AG04450 (cell line): ENCODE measurements at regions not wholly inside any gene's neighbourhood (a gene's known extent, or its start where the extent isn't known, plus 50 kb on each side); places are given as distances from the start of the nearest gene placed in this dataset.
"Not testable (repeated sequence)": the region's sequence is repeated elsewhere in the genome, so short reads cannot be mapped to it uniquely, and the experiment has no call there.

Experiments used
- CTCF ChIA-PET: fragments of 300-600, 350-600 bp; formaldehyde crosslinking; extraction: SDS; loops from one replicate; lab custom pipeline; 2022; ENCODE audit warnings: antibody characterized with exemption, inconsistent platforms; lab: Charles Lee
- POLR2A ChIA-PET: fragments of 350-600 bp; formaldehyde crosslinking; extraction: SDS; loops from one replicate; lab custom pipeline; 2021; ENCODE audit warnings: antibody characterized with exemption, inconsistent platforms; lab: Yijun Ruan, JAX
- DNase-seq: peaks from one replicate; pipeline ENCODE4 v3.0.0-alpha.2; 2011; ENCODE audit warnings: low read depth, low spot score
- H3K27ac ChIP-seq: one replicate; pipeline ENCODE4 v1.5.1; 2012; ENCODE audit warnings: low read depth, low read length, control low read depth
- H3K27me3 ChIP-seq: one replicate; pipeline ENCODE4 v1.6.0; 2012; ENCODE audit warnings: low read length; ENCODE audit not compliant: control insufficient read depth, insufficient read depth
- H3K4me3 ChIP-seq: 2 replicates; pipeline ENCODE4 v1.5.1; 2011; ENCODE audit warnings: mild to moderate bottlenecking, low read depth, low read length, control low read depth
- H3K9me3 ChIP-seq: 2 replicates; pipeline ENCODE4 v1.5.1; 2012; ENCODE audit warnings: low read length; ENCODE audit not compliant: control insufficient read depth, insufficient read depth
- TF ChIP-seq, protein P1 (sequence below): IDR thresholded peaks from 2 replicates; pipeline ENCODE4 v1.5.1; 2011; ENCODE audit warnings: low read depth, low read length, control low read depth, inconsistent platforms

GRCh38 chr2:35503311-35503710 is 852.3 kb upstream of the CRIM1 start:
- DNase-seq: no peak
- Histone ChIP-seq H3K27me3 (no peaks in the 10 kb centered on the region), H3K27ac (no peak overlapping the region), H3K4me3 (no peak overlapping the region), H3K9me3 (peaks cover 6% of the 10 kb centered on the region)
- POLR2A ChIA-PET: no interaction called here
- CTCF ChIA-PET: no interaction called here
- TF ChIP-seq, protein P1, sequence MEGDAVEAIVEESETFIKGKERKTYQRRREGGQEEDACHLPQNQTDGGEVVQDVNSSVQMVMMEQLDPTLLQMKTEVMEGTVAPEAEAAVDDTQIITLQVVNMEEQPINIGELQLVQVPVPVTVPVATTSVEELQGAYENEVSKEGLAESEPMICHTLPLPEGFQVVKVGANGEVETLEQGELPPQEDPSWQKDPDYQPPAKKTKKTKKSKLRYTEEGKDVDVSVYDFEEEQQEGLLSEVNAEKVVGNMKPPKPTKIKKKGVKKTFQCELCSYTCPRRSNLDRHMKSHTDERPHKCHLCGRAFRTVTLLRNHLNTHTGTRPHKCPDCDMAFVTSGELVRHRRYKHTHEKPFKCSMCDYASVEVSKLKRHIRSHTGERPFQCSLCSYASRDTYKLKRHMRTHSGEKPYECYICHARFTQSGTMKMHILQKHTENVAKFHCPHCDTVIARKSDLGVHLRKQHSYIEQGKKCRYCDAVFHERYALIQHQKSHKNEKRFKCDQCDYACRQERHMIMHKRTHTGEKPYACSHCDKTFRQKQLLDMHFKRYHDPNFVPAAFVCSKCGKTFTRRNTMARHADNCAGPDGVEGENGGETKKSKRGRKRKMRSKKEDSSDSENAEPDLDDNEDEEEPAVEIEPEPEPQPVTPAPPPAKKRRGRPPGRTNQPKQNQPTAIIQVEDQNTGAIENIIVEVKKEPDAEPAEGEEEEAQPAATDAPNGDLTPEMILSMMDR: no peak

GRCh38 chr2:35501076-35501475 is 854.5 kb upstream of the CRIM1 start:
- no peak for DNase-seq
- CTCF ChIA-PET: no interaction called here
- Histone ChIP-seq H3K9me3 (peaks cover 6% of the 10 kb centered on the region), H3K27ac (no peak overlapping the region), H3K27me3 (no peaks in the 10 kb centered on the region), H3K4me3 (no peak overlapping the region)
- POLR2A ChIA-PET: no interaction called here
- TF ChIP-seq, protein P1: no peak

DNA sequence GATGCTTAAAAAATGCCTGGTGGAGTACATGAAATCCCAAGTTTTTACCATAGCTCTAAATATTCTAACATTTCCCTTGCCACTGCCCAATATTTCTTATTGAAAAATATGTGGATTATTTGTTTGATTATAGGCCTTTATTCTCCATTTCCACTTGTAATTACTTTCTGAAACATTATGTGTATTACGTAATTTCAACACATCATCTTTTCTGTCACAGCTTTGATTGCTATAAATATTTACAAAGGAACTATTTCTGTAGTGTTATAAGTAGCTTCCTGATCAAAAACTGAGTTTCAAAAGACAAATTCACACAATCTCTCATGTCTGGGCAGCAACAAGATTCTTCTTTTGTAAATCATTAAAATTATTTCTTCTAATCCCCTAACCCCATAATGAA is 859.6 kb upstream of the CRIM1 start:
- TF ChIP-seq, protein P1: no peak
- H3K9me3 ChIP-seq: peaks cover 6% of the 10 kb centered on the region
- POLR2A ChIA-PET: no interaction called here

GRCh38 chr2:35495182-35495581 is 860.4 kb upstream of the CRIM1 start:
- Histone ChIP-seq H3K9me3 (peaks cover 6% of the 10 kb centered on the region), H3K27ac (no peak overlapping the region), H3K27me3 (no peaks in the 10 kb centered on the region), H3K4me3 (no peak overlapping the region)
- POLR2A ChIA-PET: no interaction called here
- CTCF ChIA-PET: no interaction called here
- TF ChIP-seq, protein P1: no peak
- DNase-seq: no peak

More for the DNA sequence above, 859.6 kb upstream of the CRIM1 start:
- DNase-seq: no peak
- Histone ChIP-seq H3K27ac (no peak overlapping the region), H3K27me3 (no peaks in the 10 kb centered on the region), H3K4me3 (no peak overlapping the region)
- CTCF ChIA-PET: no interaction called here

GRCh38 chr2:35478121-35478520 is 877.5 kb upstream of the CRIM1 start:
- H3K9me3 ChIP-seq, H3K4me3 ChIP-seq, CTCF ChIA-PET, POLR2A ChIA-PET, H3K27ac ChIP-seq, DNase-seq, H3K27me3 ChIP-seq: not testable (repeated sequence)

DNA sequence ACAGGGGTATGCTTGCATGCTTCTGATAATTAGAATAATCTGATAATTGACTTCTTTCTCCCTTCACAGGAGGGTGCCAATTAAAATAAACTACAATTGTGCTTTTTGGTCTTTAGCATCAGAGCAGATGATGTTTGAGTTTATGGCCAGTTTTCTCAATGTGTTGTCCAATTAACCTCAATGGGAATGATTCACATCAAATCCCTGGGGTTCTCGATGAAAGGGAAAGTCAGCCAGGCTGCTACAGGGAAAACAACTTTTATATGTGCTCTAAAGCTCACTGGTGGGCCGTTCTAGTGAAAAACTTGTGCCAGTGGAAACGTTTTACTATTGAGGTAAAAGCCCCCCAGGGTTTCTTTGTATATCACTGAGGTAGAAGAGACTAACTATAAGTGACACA is 887.3 kb upstream of the CRIM1 start:
- DNase-seq: no peak
- H3K4me3 ChIP-seq: no peak overlapping the region
- peaks cover 2% of the 10 kb centered on the region; the same call in 1 of the 2 replicates for H3K9me3 ChIP-seq
- ChIA-PET POLR2A (no interaction called here), CTCF (no interaction called here)
- TF ChIP-seq, protein P1: no peak
- H3K27me3 ChIP-seq: no peaks in the 10 kb centered on the region
- H3K27ac ChIP-seq: no peak overlapping the region
